ENCODE measurements at regions not wholly inside any gene's neighbourhood (a gene's known extent, or its start where the extent isn't known, plus 50 kb on each side); places are given as distances from the start of the nearest gene placed in this dataset.

- DNase-seq (ENCODE audit: low read depth in 4 of 4, low spot score in 2 of 4): no peak
Measured at GRCh38 chrX:124820738-124821137, 474.4 kb downstream of the SH2D1A start.

- no peak for DNase-seq (ENCODE audit: low read depth in 4 of 4, low spot score in 2 of 4)
Measured at GRCh38 chrX:124827258-124827845, 481.0 kb downstream of the SH2D1A start.

- no peak for DNase-seq (ENCODE audit: low read depth in 4 of 4, low spot score in 2 of 4)
Measured at GRCh38 chrX:124829930-124830329, 483.6 kb downstream of the SH2D1A start.

GRCh38 chrX:124836786-124837185 lies 482.9 kb upstream of the TEX13C start:
- no peak for DNase-seq (ENCODE audit: low read depth in 4 of 4, low spot score in 2 of 4)

- DNase-seq (ENCODE audit: low read depth in 4 of 4, low spot score in 2 of 4): no peak
Measured at GRCh38 chrX:124842205-124842604, 477.5 kb upstream of the TEX13C start.

GRCh38 chrX:124860736-124861135 lies 458.9 kb upstream of the TEX13C start:
- DNase-seq (ENCODE audit: low read depth in 4 of 4, low spot score in 2 of 4): no peak

GRCh38 chrX:124862301-124862700 lies 457.4 kb upstream of the TEX13C start:
- no peak for DNase-seq (ENCODE audit: low read depth in 4 of 4, low spot score in 2 of 4)

GRCh38 chrX:124863303-124863702 lies 456.4 kb upstream of the TEX13C start:
- DNase-seq (ENCODE audit: low read depth in 4 of 4, low spot score in 2 of 4): no peak

GRCh38 chrX:124887572-124887971 lies 432.1 kb upstream of the TEX13C start:
- DNase-seq (ENCODE audit: low read depth in 4 of 4, low spot score in 2 of 4): no peak

GRCh38 chrX:124895947-124896346 lies 423.7 kb upstream of the TEX13C start:
- no peak for DNase-seq (ENCODE audit: low read depth in 4 of 4, low spot score in 2 of 4)

- DNase-seq (ENCODE audit: low read depth in 4 of 4, low spot score in 2 of 4): no peak
Measured at GRCh38 chrX:124902953-124903352, 416.7 kb upstream of the TEX13C start.

- DNase-seq (ENCODE audit: low read depth in 4 of 4, low spot score in 2 of 4): no peak
Measured at GRCh38 chrX:124910611-124911010, 409.1 kb upstream of the TEX13C start.

GRCh38 chrX:124917011-124917410 lies 402.7 kb upstream of the TEX13C start:
- DNase-seq (ENCODE audit: low read depth in 4 of 4, low spot score in 2 of 4): no peak

GRCh38 chrX:124925681-124926080 lies 394.0 kb upstream of the TEX13C start:
- DNase-seq (ENCODE audit: low read depth in 4 of 4, low spot score in 2 of 4): no peak

- no peak for DNase-seq (ENCODE audit: low read depth in 4 of 4, low spot score in 2 of 4)
Measured at GRCh38 chrX:124931241-124931640, 388.4 kb upstream of the TEX13C start.

- no peak for DNase-seq (ENCODE audit: low read depth in 4 of 4, low spot score in 2 of 4)
Measured at GRCh38 chrX:124931958-124932357, 387.7 kb upstream of the TEX13C start.

- DNase-seq (ENCODE audit: low read depth in 4 of 4, low spot score in 2 of 4): no peak
Measured at GRCh38 chrX:124938715-124939114, 381.0 kb upstream of the TEX13C start.

GRCh38 chrX:124940531-124940930 lies 379.1 kb upstream of the TEX13C start:
- no peak for DNase-seq (ENCODE audit: low read depth in 4 of 4, low spot score in 2 of 4)

- no peak for DNase-seq (ENCODE audit: low read depth in 4 of 4, low spot score in 2 of 4)
Measured at GRCh38 chrX:124954402-124954801, 365.3 kb upstream of the TEX13C start.

- DNase-seq (ENCODE audit: low read depth in 4 of 4, low spot score in 2 of 4): no peak
Measured at GRCh38 chrX:124960454-124960853, 359.2 kb upstream of the TEX13C start.

- DNase-seq (ENCODE audit: low read depth in 4 of 4, low spot score in 2 of 4): no peak
Measured at GRCh38 chrX:124963717-124964116, 356.0 kb upstream of the TEX13C start, which contains the start of gene TENM1. Gene TENM1 (minus strand): TSS chrX:124963817.

GRCh38 chrX:124975456-124975855 lies 344.2 kb upstream of the TEX13C start:
- DNase-seq (ENCODE audit: low read depth in 4 of 4, low spot score in 2 of 4): no peak

- no peak for DNase-seq (ENCODE audit: low read depth in 4 of 4, low spot score in 2 of 4)
Measured at GRCh38 chrX:124981420-124981819, 338.3 kb upstream of the TEX13C start.
